GM19328 (cell line): ENCODE measurements at regions not wholly inside any gene's neighbourhood (a gene's known extent, or its start where the extent isn't known, plus 50 kb on each side); places are given as distances from the start of the nearest gene placed in this dataset.
"Not testable (repeated sequence)": the region's sequence is repeated elsewhere in the genome, so short reads cannot be mapped to it uniquely, and the experiment has no call there.

Experiments used
- ATAC-seq: cut with Tn5 transposase; IDR thresholded peaks from one replicate; pipeline ENCODE4 v1.9.1; 2021; ENCODE audit warnings: mild to moderate bottlenecking, moderate library complexity; ENCODE audit not compliant: unreplicated experiment

DNA sequence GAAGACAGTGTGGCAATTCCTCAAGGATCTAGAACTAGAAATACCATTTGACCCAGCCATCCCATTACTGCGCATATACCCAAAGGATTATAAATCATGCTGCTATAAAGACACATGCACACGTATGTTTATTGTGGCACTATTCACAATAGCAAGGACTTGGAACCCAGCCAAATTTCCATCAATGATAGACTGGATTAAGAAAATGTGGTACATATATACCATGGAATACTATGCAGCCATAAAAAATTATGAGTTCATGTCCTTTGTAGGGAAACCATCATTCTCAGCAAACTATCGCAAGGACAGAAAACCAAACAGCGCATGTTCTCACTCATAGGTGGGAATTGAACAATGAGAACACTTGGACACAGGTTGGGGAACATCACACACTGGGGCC is 729.6 kb upstream of the ARPP21 start:
- ATAC-seq: not testable (repeated sequence)

DNA sequence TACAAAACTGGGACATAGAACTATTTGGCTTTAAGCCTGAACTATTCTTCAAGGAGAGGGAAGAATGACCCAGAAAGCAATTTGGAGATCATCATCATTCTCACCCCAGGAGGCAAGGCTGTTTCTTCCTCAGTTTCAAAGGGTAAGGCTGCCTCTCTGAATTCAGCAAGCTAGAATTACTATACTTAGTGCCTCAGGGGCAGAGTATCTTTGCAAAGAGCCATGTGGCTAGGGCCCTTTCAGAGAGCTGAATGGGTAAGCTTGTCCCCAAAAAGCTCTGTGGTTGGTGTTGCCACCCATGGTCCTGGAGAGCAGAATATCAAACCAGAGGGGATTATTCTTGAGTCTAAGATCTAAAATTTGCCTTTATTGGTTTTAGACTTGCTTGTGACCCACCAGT is 720.3 kb upstream of the ARPP21 start:
- ATAC-seq: no peak

DNA sequence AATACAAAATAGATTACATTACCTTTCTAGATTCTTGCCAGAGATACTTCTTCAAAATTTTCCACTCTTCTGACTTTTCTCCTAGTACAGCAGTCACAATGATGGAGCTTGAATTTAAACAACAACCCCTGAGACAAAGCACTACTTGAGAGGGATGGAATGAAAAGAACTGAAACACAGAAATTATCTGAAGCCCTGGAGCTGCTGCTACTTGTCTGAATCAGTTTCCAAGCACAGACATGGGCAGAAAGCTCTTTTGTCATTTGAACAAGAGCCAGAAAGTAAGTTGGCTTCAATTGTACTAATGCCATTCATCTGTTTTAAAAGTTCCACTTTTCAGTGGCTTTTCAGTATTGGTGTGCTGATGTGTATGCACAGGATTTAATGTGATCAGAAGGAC is 718.5 kb upstream of the ARPP21 start:
- ATAC-seq: no peak

DNA sequence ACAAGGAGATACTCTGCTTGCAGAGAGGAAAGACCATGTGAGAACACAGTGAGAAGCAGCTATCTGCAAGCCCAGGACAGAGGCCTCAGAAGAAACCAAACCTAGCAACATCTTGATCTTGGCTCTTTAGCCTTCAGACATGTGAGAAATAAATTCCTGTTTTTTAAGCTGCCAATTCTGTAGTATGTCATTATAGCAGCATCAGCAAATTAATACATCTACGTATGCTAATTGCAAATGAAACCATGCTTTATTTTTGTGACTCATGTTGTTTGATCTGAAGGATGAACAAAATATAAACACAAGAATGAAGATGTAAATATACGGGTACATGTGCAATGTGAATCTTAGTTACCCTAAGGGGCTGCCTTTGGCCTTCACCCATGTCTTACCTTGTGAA is 714.4 kb upstream of the ARPP21 start:
- no peak for ATAC-seq

DNA sequence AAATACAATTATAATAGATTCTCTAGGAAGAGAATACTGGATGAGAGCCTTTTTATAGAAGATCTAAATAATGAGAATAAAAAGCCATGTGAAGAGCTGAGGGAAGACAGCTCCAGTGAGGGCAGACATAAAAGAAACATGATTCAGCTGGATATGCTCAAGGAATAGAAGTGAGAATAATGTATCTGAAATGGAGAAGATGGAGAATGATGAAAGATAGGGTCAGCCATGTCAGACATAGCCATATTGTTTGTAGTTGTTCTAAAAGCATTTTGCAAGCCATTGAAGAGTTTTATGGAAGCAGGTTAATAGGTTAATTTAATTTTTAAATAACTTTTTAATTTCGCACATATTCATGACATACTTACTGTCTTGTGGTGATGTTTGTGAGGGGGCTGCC is 713.5 kb upstream of the ARPP21 start:
- no peak for ATAC-seq

DNA sequence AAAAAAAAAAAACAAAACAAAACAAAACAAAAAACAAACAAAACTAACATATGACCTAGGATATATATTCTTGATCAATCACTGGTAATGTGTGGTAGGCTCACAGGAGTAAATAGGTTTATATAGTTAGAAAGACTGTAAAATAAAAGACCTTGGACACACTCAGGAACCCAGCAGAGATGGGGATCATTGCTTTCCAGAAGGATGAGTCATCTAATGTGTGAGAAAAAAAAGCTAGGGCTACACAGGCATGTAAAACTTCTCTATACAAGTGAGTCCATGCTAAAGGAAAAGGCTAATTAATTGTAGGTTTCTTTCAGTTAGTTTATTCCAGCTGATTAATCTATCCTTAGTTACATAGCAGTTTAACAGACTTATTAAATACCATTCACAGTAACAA is 710.3 kb upstream of the ARPP21 start:
- no peak for ATAC-seq

DNA sequence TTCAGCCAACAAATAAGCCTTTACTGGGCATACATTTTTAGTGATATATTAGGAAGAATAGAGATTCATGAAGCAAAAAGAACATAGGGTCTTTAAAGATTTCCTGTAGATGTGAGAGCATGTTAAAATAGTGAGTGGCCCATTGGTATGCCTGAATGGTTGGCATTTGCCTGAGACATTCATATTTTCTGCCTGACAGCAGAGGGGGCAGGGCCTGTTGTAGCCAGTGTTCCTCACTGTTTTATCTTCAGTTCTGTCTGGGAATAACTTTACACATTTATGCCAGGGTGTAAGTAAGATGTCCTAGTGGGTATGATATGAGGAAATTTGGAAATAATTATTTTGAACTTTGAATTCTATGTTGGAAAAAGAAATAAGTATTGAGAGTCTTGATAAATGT is 704.7 kb upstream of the ARPP21 start:
- no peak for ATAC-seq

DNA sequence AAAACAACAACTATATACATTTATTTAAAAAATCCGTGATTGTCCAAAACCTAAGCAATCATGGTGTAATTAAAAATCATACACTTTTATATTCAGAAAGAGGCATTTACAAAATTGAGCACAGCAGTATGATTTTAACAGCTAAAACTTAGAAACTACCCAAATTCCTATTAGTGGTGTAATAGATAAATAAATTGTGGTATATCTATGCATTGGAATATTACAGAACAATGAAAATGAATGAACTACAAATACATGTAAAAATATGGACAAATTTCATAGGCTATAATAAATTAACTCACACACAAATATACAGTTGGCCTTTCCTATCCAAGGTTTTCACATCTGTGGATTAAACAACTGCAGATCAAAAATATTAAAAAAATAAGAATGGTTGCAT is 700.5 kb upstream of the ARPP21 start:
- no peak for ATAC-seq

DNA sequence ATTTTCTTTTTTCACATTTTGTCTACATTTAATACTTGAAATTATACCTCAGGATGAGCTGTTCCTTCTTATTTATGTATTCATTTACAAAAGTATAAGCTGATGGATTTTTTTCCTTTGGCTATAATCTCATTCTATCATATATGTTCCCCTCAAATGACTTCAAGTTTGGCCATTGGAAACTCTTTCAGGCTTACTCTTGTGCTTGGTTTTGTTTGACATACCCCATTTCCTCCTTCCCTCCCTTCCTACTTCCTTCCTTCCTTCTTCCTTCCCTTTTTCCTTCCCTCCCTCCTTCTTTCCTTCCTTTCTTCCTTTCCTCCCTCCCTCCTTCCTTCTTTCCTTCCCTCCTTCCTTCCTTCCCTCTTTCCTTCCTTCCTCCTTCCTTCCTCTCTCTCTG is 697.1 kb upstream of the ARPP21 start:
- ATAC-seq: no peak

DNA sequence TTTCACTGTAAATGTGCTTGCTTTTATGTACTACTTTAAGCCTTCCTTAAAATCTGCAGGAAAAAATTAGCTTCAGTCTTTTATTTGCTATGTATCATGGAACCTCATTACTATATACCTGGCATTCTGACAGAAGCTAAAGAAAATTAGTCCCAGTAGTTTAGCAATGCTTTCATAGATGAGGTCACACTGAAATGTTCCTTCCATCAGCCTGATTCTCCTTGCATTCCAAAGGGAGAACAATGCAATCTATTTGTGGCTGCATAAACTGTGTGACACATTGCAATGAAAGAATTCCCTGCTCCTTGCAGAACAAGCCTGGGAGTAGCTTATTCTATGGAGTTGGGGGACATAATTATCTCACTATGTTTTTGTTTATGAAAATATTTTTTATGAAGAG is 691.5 kb upstream of the ARPP21 start:
- no peak for ATAC-seq

DNA sequence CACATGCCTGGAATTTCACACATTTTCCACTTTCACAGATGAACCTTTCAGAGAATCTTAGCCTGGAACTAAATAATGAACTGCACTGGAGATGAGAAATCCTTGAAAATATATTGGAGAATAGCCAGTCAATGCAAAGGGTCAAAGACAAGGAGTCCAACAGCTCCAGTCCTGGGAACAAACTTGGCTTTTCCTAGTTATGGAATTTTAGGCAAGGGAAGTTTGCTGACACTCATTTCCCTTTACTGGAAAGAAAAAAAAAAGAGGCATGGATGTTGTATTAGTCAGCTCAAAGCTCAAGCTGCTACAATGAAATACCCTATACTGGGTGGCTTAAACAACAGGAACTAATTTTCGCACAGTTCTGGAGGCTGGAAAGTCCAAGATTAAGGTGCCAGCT is 690.8 kb upstream of the ARPP21 start:
- no peak for ATAC-seq

DNA sequence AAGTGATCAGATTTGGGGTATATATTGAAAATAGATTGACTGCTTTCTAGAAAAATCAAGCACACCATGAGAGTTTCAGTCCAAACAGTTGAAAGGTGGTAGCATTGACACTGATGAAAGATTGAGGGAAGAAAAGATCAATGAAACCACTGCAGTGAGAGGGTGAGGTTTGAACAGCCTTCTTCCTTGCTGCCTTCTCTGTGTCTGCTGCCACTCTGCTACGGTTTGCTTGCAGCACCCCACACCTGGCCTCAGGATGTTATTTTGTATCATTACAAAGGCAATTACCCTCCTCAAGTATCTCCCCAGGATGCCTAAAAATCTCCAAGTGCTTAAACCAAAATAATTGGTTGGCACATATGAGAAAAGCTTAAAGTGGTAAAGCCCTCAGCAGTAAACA is 683.6 kb upstream of the ARPP21 start:
- ATAC-seq: no peak

DNA sequence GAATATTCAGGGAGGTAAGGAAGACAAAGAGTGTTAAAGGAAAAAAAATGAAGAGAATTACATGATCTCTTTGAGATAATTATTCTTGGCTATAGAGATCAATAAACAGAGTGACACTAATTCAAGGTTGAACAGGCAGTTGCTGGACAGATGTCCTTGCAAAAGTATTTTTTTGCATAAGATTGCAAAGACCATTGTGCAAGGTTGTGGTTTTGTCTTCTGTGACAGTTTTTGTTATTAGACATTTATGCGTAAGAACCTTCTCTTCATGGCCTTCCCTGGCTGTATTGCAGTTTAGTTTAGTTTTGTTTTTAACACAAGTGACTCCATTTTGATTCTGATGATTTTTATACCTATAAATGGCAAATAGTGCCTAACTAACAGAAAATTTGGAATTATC is 682.8 kb upstream of the ARPP21 start:
- ATAC-seq: no peak

DNA sequence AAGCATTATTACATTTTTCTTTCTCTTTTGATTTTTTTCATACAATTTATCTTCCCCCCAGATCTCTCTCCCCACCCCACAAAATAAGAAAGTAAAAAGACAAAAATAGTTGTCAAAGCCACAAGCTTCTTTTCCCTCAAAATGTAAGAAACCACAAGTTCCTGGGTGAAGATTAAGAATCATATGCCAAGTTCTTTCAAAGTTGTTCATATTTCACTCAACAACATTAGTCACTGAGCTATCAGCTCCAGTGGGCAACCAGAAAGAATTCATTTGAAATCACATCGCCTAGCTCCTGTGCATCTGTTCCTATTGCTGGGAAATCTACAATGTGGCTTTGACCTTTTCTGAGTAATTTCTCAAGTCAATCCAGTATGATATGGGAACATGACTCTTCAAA is 681.6 kb upstream of the ARPP21 start:
- no peak for ATAC-seq

DNA sequence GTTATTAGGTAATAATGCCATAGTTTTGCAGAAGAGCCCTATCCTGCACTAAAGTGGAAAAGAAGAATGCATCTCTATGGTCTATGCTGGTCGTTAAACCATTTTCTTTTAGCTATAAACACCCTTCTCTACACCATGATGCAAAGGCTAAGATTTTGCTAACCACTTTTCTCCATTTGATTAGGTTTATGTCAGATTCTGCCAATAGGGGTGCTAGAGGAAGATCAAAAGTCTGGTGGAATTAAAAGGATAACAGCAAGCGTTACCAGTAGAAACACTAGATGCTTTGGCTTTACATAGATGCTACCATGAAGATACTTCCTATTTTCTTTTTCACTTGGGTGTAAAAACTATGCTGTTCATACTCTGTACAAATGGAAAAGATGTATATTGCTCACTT is 669.8 kb upstream of the ARPP21 start:
- no peak for ATAC-seq

DNA sequence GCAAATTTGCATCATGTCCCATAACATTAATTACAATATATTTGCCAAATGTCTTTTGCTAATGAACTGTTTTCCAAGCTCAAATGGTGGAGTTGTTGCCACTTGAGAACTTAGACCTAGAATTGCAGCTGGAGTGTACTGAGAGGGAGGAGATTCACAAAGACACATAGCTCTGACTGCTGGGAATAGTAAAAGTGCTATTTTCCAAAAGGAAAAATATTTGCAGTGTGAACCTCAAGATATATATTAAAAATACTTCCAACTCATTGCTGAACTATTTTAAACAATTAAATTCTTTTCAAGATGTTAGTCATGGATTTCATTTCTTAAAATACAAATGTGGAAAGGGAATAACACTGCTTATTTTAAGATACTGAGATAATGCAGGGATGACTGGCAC is 666.8 kb upstream of the ARPP21 start:
- ATAC-seq: no peak

DNA sequence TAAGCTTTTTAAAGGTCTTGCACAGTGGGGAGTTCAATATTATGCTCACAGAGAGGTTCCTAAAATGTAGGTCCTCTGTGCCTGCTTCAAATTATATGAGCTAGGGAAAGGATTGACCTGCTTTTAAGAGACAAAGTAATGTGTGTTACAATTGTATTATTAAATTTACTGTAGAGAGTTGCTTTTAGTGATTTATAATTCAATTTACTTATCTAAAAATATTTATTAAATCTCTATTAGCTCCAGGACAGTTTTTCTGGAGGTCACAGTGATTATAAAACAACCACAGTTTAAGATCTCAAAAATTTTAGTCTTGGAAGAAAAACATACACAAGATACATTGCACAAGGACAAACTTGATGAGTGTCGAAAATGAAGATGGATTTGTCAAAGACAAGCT is 665.7 kb upstream of the ARPP21 start:
- no peak for ATAC-seq

DNA sequence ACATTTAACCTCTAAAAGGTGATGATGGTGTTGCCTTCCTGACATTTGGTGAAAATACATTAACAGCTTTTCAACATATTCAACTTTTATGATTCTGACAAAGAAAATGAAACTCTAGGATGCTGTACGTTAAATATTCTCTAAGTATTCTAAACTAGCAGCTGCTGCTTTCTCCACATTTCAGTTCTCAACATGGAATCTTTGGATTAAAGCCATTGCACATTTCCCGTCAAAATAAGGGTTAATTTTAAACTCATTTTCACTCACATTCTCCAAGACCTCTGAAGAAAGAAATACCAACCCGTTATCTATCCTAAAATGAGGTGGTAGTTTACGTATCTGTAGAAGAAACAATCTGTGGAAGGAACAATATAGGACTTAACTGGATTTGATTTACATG is 655.7 kb upstream of the ARPP21 start:
- ATAC-seq: no peak

DNA sequence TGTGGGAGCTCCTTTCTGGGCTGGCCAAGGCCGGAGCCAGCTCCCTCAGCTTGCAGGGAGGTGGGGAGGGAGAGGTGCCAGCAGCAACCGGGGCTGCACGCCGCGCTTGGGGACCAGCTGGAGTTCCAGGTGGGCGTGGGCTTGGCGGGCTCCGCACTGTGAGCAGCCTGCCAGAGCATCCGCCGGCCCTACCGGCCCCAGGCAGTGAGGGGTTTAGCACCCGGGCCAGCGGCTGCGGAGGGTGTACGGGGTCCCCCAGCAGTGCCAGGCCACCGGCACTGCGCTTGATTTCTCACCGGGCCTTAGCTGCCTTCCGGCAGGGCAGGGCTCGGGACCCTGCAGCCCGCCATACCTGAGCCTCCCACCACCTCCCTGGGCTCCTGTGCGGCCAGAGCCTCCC is 651.0 kb upstream of the ARPP21 start:
- no peak for ATAC-seq

DNA sequence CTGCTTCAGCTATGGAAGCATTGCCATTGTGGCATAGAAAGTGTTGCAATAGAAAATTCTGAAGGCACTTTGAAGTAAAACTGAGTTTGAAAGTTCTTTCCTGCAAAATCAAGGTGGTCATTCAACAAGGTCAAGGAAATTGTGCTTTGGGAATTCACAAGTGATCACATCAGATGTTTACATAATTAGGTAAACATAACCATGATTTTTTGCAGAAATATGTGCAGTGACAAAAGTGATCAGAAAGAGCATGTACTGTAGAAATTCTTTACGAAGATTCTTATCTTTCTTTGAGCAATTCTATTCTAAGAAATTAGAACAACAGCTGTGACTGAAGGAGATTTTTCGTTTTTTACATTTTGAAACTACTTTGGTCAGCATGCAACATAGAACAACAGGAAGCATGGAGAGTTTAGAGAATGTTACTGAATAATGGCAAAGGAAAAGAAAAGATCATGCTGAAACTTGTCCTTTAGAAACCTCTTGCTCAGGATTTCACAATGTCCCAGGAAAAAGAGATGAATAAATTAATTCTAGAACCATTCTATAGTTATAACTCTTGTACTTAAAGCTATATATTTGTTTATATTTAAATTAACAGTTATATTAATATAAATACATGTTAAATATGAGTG is 643.4 kb upstream of the ARPP21 start:
- no peak for ATAC-seq

DNA sequence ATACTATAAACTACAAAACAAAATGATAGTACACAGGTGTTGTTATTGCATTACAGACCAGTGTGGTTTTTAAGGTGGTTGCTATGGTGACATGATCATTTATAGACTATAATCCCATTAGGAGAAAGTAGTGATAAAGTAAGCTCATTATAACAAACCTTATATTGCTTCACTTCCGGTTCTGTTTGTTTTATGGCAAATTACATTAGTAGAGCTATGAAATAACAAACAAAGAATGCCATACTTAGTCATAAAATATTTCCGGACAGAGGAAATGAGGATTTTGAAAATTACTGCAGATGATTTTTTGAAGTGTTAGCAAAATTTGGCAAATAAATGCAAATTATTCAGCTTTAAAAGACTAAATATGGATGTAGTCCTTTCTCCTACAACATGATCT is 640.4 kb upstream of the ARPP21 start:
- no peak for ATAC-seq

DNA sequence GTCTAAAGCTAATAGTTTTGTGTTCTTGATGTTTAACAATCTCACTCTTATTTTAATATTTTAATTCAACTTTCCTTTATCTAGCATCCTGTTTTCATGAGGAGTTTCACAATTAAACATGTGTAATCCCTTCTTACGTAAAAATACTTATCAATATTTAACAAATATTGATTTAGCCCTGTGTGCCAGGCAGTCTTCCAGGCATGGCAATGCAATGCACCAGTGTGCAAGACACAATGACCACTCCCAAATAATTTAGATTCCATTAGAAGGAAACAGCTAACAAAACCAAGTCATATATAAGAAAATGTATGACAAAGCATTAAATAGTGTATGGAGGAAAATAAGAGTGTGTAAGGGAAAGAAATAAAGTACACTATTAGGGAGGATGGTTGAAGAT is 627.1 kb upstream of the ARPP21 start:
- no peak for ATAC-seq

DNA sequence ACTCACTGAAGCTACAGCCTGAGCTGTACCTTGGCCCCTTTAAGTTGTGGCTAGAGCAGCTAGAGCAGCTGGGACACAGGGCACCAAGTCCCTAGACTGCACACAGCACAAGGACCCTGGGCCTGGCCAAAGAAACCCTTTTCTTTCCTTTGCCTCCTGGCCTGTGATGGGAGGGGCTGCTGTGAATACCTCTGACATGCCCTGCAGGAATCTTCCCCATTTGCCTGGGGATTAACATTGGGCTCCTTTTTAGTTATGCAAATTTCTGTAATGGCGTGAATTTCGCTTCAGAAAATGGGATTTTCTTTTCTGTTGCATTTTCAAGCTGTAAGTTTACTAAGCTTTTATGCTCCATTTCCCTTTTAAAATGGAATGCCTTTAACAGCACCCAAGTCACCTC is 611.2 kb upstream of the ARPP21 start:
- no peak for ATAC-seq
